WTC11 (cell line): ENCODE measurements at regions not wholly inside any gene's neighbourhood (a gene's known extent, or its start where the extent isn't known, plus 50 kb on each side); places are given as distances from the start of the nearest gene placed in this dataset.

Source experiments
- CREB1 ChIP-seq: sonication (generic); formaldehyde crosslinking; IDR thresholded peaks from 2 replicates; pipeline ENCODE4 v1.8.0; 2023; ENCODE audit warnings: mild to moderate bottlenecking, missing genetic modification reagents
- CTCF ChIP-seq: fragments of 200-600 bp; IDR thresholded peaks from 2 replicates; pipeline ENCODE4 v1.8.0; 2022; ENCODE audit warnings: antibody characterized with exemption
- E2F5 ChIP-seq: sonication (generic); formaldehyde crosslinking; IDR thresholded peaks from 2 replicates; pipeline ENCODE4 v1.8.1; 2022; ENCODE audit warnings: mild to moderate bottlenecking, moderate library complexity, missing genetic modification reagents
- ESRRA ChIP-seq: sonication (generic); formaldehyde crosslinking; IDR thresholded peaks from 2 replicates; pipeline ENCODE4 v1.8.1; 2022; ENCODE audit warnings: mild to moderate bottlenecking, missing genetic modification reagents, borderline replicate concordance
- FOXK1 ChIP-seq: sonication (generic); formaldehyde crosslinking; IDR thresholded peaks from 2 replicates; pipeline ENCODE4 v1.8.0; 2022; ENCODE audit warnings: mild to moderate bottlenecking, moderate library complexity, missing genetic modification reagents
- FOXP1 ChIP-seq: sonication (generic); formaldehyde crosslinking; IDR thresholded peaks from 2 replicates; pipeline ENCODE4 v1.8.0; 2022; ENCODE audit warnings: missing genetic modification reagents, mild to moderate bottlenecking, moderate library complexity, borderline replicate concordance
- MAX ChIP-seq: sonication (generic); formaldehyde crosslinking; IDR thresholded peaks from 2 replicates; pipeline ENCODE4 v1.8.0; 2022; ENCODE audit warnings: mild to moderate bottlenecking, missing genetic modification reagents
- NR1H2 ChIP-seq: sonication (generic); formaldehyde crosslinking; IDR thresholded peaks from 2 replicates; pipeline ENCODE4 v1.9.0; 2021; ENCODE audit warnings: mild to moderate bottlenecking, moderate library complexity, missing genetic modification reagents
- PREB ChIP-seq: sonication (generic); formaldehyde crosslinking; IDR thresholded peaks from 2 replicates; pipeline ENCODE4 v1.8.1; 2022; ENCODE audit warnings: mild to moderate bottlenecking, missing genetic modification reagents, moderate library complexity, borderline replicate concordance
- SMAD3 ChIP-seq: sonication (generic); formaldehyde crosslinking; IDR thresholded peaks from 2 replicates; pipeline ENCODE4 v1.8.0; 2022; ENCODE audit warnings: missing genetic modification reagents, mild to moderate bottlenecking, borderline replicate concordance
- SP1 ChIP-seq: sonication (generic); formaldehyde crosslinking; conservative IDR thresholded peaks from 2 replicates; pipeline ENCODE4 v1.8.1; 2022; ENCODE audit warnings: missing genetic modification reagents
- USF2 ChIP-seq: sonication (generic); formaldehyde crosslinking; IDR thresholded peaks from 2 replicates; pipeline ENCODE4 v1.8.1; 2023; ENCODE audit warnings: mild to moderate bottlenecking, missing genetic modification reagents, moderate library complexity
- ZNF317 ChIP-seq: sonication (generic); formaldehyde crosslinking; IDR thresholded peaks from 2 replicates; pipeline ENCODE4 v1.8.1; 2023; ENCODE audit warnings: low read depth, mild to moderate bottlenecking, moderate library complexity, missing genetic modification reagents, borderline replicate concordance
- ZNF396 ChIP-seq: fragments of 250-450 bp; sonication (Bioruptor Pico); IDR thresholded peaks from 2 replicates; pipeline ENCODE4 v1.8.0; 2021; ENCODE audit warnings: mild to moderate bottlenecking, moderate library complexity, borderline replicate concordance

DNA sequence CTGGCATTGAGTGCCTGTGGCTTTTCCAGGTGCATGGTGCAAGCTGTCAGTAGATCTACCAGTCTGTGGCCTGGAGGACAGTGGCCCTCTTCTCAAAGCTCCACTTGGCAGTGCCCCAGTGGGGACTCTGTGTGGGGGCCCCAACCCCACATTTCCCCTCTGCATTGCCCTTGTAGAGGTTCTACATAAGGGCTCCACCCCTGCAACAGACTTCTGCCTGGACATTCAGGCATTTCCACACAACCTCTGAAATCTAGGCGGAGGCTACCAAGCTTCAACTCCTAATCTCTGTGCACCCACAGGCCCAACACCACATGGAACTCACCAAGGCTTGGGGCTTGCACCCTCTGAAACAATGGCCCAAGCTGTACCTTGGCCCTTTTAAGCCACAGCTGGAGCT, 102.7 kb upstream of the PLEKHG7 start:
- TF ChIP-seq MAX (CRISPR knock-in tag) (no peak), CTCF (no peak), NR1H2 (CRISPR knock-in tag) (no peak), FOXP1 (no peak), ZNF317 (CRISPR knock-in tag) (no peak), SP1 (no peak), CREB1 (CRISPR knock-in tag) (no peak), E2F5 (CRISPR knock-in tag) (no peak), SMAD3 (CRISPR knock-in tag) (no peak), ZNF396 (no peak), FOXK1 (no peak), PREB (CRISPR knock-in tag) (no peak), USF2 (CRISPR knock-in tag) (no peak), ESRRA (CRISPR knock-in tag) (no peak)
